ENCODE measurements at regions not wholly inside any gene's neighbourhood (a gene's known extent, or its start where the extent isn't known, plus 50 kb on each side); places are given as distances from the start of the nearest gene placed in this dataset.

DNA sequence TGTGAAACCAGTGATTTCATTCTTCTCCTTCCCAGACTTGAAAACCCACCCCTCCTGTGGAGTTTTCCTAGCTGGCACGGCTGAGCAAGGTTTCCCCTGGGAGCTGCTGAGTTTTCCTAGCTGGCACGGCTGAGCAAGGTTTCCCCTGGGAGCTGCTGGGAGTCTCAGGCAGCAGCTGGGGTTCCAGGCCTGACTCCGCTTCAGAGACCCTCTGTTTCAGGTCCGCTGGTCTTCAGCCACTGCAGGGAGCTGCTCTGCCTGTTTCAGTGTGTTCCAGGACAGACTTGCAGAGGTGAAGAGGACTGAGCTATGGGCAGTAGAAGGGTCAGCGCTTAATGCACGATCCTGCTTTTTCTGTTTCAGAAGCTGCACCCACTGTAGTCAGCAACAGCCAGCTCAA, 104.9 kb downstream of the XRCC2 start:
- Histone ChIP-seq H3K4me3 (ENCODE audit: insufficient read depth in 1 of 2, low read depth in 1 of 2, low read length in 2 of 2) (no peak overlapping the region), H2BK12ac (ENCODE audit: low read length in 2 of 2) (no peak overlapping the region), H3K4ac (ENCODE audit: low read depth in 1 of 2, low read length in 2 of 2) (no peak overlapping the region), H3K4me1 (ENCODE audit: control insufficient read depth, insufficient read depth, low read depth, low read length) (peaks cover 5% of the 10 kb centered on the region), H2AK5ac (ENCODE audit: low read length, severe bottlenecking) (no peak overlapping the region), H3K9me3 (ENCODE audit: control insufficient read depth, low read length) (no peaks in the 10 kb centered on the region), H3K36me3 (ENCODE audit: control insufficient read depth in 1 of 2, insufficient read depth in 2 of 2, low read depth in 1 of 2, low read length in 2 of 2) (no peaks in the 10 kb centered on the region), H3K27me3 (ENCODE audit: control insufficient read depth in 1 of 2, insufficient read depth in 1 of 2, low read length in 2 of 2) (peaks cover 0 to 13% of the 10 kb centered on the region in 2 experiments), H3K14ac (ENCODE audit: low read length in 2 of 2) (no peak overlapping the region), H3K18ac (ENCODE audit: low read depth in 1 of 2, low read length in 2 of 2) (no peak overlapping the region), H2BK120ac (ENCODE audit: low read depth, low read length) (no peak overlapping the region), H3K4me2 (ENCODE audit: low read length, poor library complexity, severe bottlenecking) (no peak overlapping the region), H4K8ac (ENCODE audit: low read length) (no peak overlapping the region), H2AFZ (ENCODE audit: low read depth, low read length) (no peak overlapping the region), H2BK15ac (ENCODE audit: low read depth, poor library complexity, severe bottlenecking) (no peak overlapping the region), H4K91ac (ENCODE audit: low read length) (no peak overlapping the region), H2BK5ac (ENCODE audit: low read depth, low read length, poor library complexity, severe bottlenecking) (no peak overlapping the region), H3K27ac (ENCODE audit: low read length, poor library complexity, severe bottlenecking) (no peak overlapping the region), H3K79me1 (replicated peaks; ENCODE audit: low read length, poor library complexity, severe bottlenecking) (no peaks in the 10 kb centered on the region), H3K23ac (ENCODE audit: low read length in 2 of 2) (no peak overlapping the region), H3K9ac (ENCODE audit: low read length) (no peak overlapping the region)
- DNase-seq = no peak
- WGBS = 81% methylated on average over 6 of the region's 6 CpGs

GRCh38 chr7:152568972-152569371, 107.0 kb downstream of the XRCC2 start:
- H3K9ac ChIP-seq (ENCODE audit: low read length) = no peak overlapping the region
- no peak overlapping the region for H3K23ac ChIP-seq (ENCODE audit: low read length in 2 of 2)
- H3K9me3 ChIP-seq (ENCODE audit: control insufficient read depth, low read length) = no peaks in the 10 kb centered on the region
- no peak overlapping the region for H2BK15ac ChIP-seq (ENCODE audit: low read depth, poor library complexity, severe bottlenecking)
- H2BK12ac ChIP-seq (ENCODE audit: low read length in 2 of 2) = no peak overlapping the region
- H3K14ac ChIP-seq (ENCODE audit: low read length in 2 of 2) = no peak overlapping the region
- H3K4ac ChIP-seq (ENCODE audit: low read depth in 1 of 2, low read length in 2 of 2) = no peak overlapping the region
- H2AFZ ChIP-seq (ENCODE audit: low read depth, low read length) = no peak overlapping the region
- H3K18ac ChIP-seq (ENCODE audit: low read depth in 1 of 2, low read length in 2 of 2) = no peak overlapping the region
- WGBS = 88% methylated on average over 6 of the region's 6 CpGs
- no peaks in the 10 kb centered on the region for H3K36me3 ChIP-seq (ENCODE audit: control insufficient read depth in 1 of 2, insufficient read depth in 2 of 2, low read depth in 1 of 2, low read length in 2 of 2)
- H2BK120ac ChIP-seq (ENCODE audit: low read depth, low read length) = no peak overlapping the region
- no peak overlapping the region for H2AK5ac ChIP-seq (ENCODE audit: low read length, severe bottlenecking)
- H3K79me1 ChIP-seq (replicated peaks; ENCODE audit: low read length, poor library complexity, severe bottlenecking) = no peaks in the 10 kb centered on the region
- peaks cover 0 to 24% of the 10 kb centered on the region in 2 experiments for H3K27me3 ChIP-seq (ENCODE audit: control insufficient read depth in 1 of 2, insufficient read depth in 1 of 2, low read length in 2 of 2)
- no peak overlapping the region for H3K27ac ChIP-seq (ENCODE audit: low read length, poor library complexity, severe bottlenecking)
- no peak overlapping the region for H3K4me2 ChIP-seq (ENCODE audit: low read length, poor library complexity, severe bottlenecking)
- no peak overlapping the region for H3K4me3 ChIP-seq (ENCODE audit: insufficient read depth in 1 of 2, low read depth in 1 of 2, low read length in 2 of 2)
- no peak overlapping the region for H4K91ac ChIP-seq (ENCODE audit: low read length)
- H3K4me1 ChIP-seq (ENCODE audit: control insufficient read depth, insufficient read depth, low read depth, low read length) = no peaks in the 10 kb centered on the region
- no peak overlapping the region for H2BK5ac ChIP-seq (ENCODE audit: low read depth, low read length, poor library complexity, severe bottlenecking)
- H4K8ac ChIP-seq (ENCODE audit: low read length) = no peak overlapping the region
- no peak for DNase-seq

DNA sequence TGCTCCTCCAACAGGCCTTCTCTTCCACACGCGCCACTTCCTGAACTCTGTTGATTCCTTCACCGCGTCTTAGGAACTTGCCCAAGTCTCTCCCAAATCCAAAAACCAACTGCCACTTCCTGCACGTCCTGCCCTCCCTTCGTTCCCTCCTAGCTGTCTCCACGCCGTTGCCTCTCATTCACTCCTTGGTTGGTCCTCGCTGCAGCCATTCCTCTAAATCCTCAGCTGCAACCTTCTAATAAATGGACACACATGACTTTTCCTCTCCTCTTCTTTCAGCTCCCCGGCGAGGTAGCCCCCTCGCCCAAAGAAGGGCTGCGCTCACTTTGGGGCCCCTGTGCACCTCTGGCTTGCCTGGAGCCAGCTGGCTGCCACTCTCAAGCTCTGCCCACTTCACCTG, 110.2 kb downstream of the XRCC2 start:
- no peak overlapping the region for H3K4ac ChIP-seq (ENCODE audit: low read depth in 1 of 2, low read length in 2 of 2)
- H3K14ac ChIP-seq (ENCODE audit: low read length in 2 of 2) = no peak overlapping the region
- WGBS = 90% methylated on average over 13 of the region's 13 CpGs
- H3K27ac ChIP-seq (ENCODE audit: low read length, poor library complexity, severe bottlenecking) = no peak overlapping the region
- no peak overlapping the region for H3K4me3 ChIP-seq (ENCODE audit: insufficient read depth in 1 of 2, low read depth in 1 of 2, low read length in 2 of 2)
- peaks cover 0 to 22% of the 10 kb centered on the region in 2 experiments for H3K27me3 ChIP-seq (ENCODE audit: control insufficient read depth in 1 of 2, insufficient read depth in 1 of 2, low read length in 2 of 2)
- H4K8ac ChIP-seq (ENCODE audit: low read length) = no peak overlapping the region
- H3K9ac ChIP-seq (ENCODE audit: low read length) = no peak overlapping the region
- no peak overlapping the region for H3K23ac ChIP-seq (ENCODE audit: low read length in 2 of 2)
- no peak overlapping the region for H2AFZ ChIP-seq (ENCODE audit: low read depth, low read length)
- no peak for DNase-seq
- no peak overlapping the region for H4K91ac ChIP-seq (ENCODE audit: low read length)
- no peaks in the 10 kb centered on the region for H3K4me1 ChIP-seq (ENCODE audit: control insufficient read depth, insufficient read depth, low read depth, low read length)
- no peaks in the 10 kb centered on the region for H3K79me1 ChIP-seq (replicated peaks; ENCODE audit: low read length, poor library complexity, severe bottlenecking)
- no peak overlapping the region for H2BK12ac ChIP-seq (ENCODE audit: low read length in 2 of 2)
- H3K4me2 ChIP-seq (ENCODE audit: low read length, poor library complexity, severe bottlenecking) = no peak overlapping the region
- no peaks in the 10 kb centered on the region for H3K36me3 ChIP-seq (ENCODE audit: control insufficient read depth in 1 of 2, insufficient read depth in 2 of 2, low read depth in 1 of 2, low read length in 2 of 2)
- no peak overlapping the region for H2BK120ac ChIP-seq (ENCODE audit: low read depth, low read length)
- H2AK5ac ChIP-seq (ENCODE audit: low read length, severe bottlenecking) = no peak overlapping the region
- no peaks in the 10 kb centered on the region for H3K9me3 ChIP-seq (ENCODE audit: control insufficient read depth, low read length)
- no peak overlapping the region for H3K18ac ChIP-seq (ENCODE audit: low read depth in 1 of 2, low read length in 2 of 2)
- H2BK15ac ChIP-seq (ENCODE audit: low read depth, poor library complexity, severe bottlenecking) = no peak overlapping the region
- no peak overlapping the region for H2BK5ac ChIP-seq (ENCODE audit: low read depth, low read length, poor library complexity, severe bottlenecking)

DNA sequence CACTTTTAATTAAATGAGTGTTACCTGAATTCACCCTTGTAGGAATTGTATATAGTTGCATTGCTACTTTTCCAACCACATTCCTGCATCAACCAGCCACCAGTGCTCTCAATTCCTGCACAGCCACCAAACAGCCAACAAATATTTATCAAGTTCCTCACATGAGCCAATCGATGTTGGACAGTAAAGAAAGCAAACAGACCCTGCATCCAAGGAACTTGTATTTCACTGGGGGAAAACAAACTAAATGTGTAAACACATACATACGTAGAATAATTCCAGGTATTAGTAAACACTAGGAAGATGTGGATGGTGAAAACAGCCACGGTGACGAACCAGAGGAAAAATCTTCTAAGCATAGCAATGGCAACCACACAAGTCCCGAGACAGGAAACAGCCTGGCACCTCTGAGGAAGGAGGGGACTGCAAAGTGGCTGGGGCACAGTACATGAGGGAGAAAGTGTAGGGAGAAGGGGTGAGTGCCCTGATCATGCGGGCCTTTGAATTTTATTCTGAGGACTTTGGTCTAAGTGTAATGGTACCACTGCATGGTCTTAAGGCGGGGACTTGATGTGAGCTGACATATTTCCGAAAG, 111.2 kb downstream of the XRCC2 start:
- Histone ChIP-seq H3K4me2 (ENCODE audit: low read length, poor library complexity, severe bottlenecking) (no peak overlapping the region), H2AFZ (ENCODE audit: low read depth, low read length) (no peak overlapping the region), H4K91ac (ENCODE audit: low read length) (no peak overlapping the region), H2BK15ac (ENCODE audit: low read depth, poor library complexity, severe bottlenecking) (no peak overlapping the region), H2AK5ac (ENCODE audit: low read length, severe bottlenecking) (no peak overlapping the region), H2BK5ac (ENCODE audit: low read depth, low read length, poor library complexity, severe bottlenecking) (no peak overlapping the region), H3K14ac (ENCODE audit: low read length in 2 of 2) (no peak overlapping the region), H3K9ac (ENCODE audit: low read length) (no peak overlapping the region), H3K23ac (ENCODE audit: low read length in 2 of 2) (no peak overlapping the region), H3K9me3 (ENCODE audit: control insufficient read depth, low read length) (no peaks in the 10 kb centered on the region), H4K8ac (ENCODE audit: low read length) (no peak overlapping the region), H3K4me3 (ENCODE audit: insufficient read depth in 1 of 2, low read depth in 1 of 2, low read length in 2 of 2) (no peak overlapping the region), H3K27ac (ENCODE audit: low read length, poor library complexity, severe bottlenecking) (no peak overlapping the region), H3K18ac (ENCODE audit: low read depth in 1 of 2, low read length in 2 of 2) (no peak overlapping the region), H3K4me1 (ENCODE audit: control insufficient read depth, insufficient read depth, low read depth, low read length) (no peaks in the 10 kb centered on the region), H3K4ac (ENCODE audit: low read depth in 1 of 2, low read length in 2 of 2) (no peak overlapping the region), H3K27me3 (ENCODE audit: control insufficient read depth in 1 of 2, insufficient read depth in 1 of 2, low read length in 2 of 2) (peaks cover 0 to 22% of the 10 kb centered on the region in 2 experiments), H2BK120ac (ENCODE audit: low read depth, low read length) (no peak overlapping the region), H3K79me1 (replicated peaks; ENCODE audit: low read length, poor library complexity, severe bottlenecking) (no peaks in the 10 kb centered on the region), H3K36me3 (ENCODE audit: control insufficient read depth in 1 of 2, insufficient read depth in 2 of 2, low read depth in 1 of 2, low read length in 2 of 2) (no peaks in the 10 kb centered on the region), H2BK12ac (ENCODE audit: low read length in 2 of 2) (no peak overlapping the region)
- no peak for DNase-seq
- WGBS = 91% methylated on average over 7 of the region's 8 CpGs

All from mesenchymal stem cell (in vitro differentiated cells and primary cell).